ENCODE measurements at regions not wholly inside any gene's neighbourhood (a gene's known extent, or its start where the extent isn't known, plus 50 kb on each side); places are given as distances from the start of the nearest gene placed in this dataset.

DNA sequence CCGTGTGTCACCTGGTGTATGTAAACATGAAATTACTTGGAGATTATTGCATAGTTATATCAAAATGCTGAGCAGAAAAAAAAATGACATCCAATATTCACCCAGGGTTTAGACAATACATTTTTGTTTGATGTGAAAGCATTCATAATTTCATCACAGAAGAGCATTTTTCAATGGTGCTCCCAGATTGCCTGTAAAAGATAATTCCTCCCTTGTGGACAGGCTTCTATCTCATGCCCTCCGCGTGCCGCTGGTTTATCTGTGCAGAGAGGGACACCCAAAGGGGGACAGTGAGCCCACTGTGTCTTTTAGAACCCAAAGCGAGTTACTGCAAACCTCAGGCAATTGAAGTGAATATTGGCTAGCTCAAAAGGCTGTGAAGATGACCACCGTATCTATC is 126.2 kb upstream of the KLF6 start:
- intact Hi-C loops (cut with DNase I) = loop anchor here in 5 of 10 donors (5.0 to 10.0 kb wide), 7 partner anchors 99 to 174 kb away; partner anchors contain the start of gene KLF6 (in 2 of the 5)
- H3K9me3 ChIP-seq = peaks cover 0 to under 1% (median 0%) of the 10 kb centered on the region in 11 donors
- H3K4me3 ChIP-seq = peak overlapping the region in 4 of 10 donors; percentile 48 to 57 (median 50)
- ATAC-seq (no peak), DNase-seq (no peak)
- no peaks in the 10 kb centered on the region for H3K27me3 ChIP-seq
- 41 to 60% methylated on average over 6 of the region's 6 CpGs for WGBS, 2 donors
- H3K27ac ChIP-seq = peak overlapping the region in 8 of 10 donors; percentile 46 to 90 (median 86)
- TF ChIP-seq, protein P1, sequence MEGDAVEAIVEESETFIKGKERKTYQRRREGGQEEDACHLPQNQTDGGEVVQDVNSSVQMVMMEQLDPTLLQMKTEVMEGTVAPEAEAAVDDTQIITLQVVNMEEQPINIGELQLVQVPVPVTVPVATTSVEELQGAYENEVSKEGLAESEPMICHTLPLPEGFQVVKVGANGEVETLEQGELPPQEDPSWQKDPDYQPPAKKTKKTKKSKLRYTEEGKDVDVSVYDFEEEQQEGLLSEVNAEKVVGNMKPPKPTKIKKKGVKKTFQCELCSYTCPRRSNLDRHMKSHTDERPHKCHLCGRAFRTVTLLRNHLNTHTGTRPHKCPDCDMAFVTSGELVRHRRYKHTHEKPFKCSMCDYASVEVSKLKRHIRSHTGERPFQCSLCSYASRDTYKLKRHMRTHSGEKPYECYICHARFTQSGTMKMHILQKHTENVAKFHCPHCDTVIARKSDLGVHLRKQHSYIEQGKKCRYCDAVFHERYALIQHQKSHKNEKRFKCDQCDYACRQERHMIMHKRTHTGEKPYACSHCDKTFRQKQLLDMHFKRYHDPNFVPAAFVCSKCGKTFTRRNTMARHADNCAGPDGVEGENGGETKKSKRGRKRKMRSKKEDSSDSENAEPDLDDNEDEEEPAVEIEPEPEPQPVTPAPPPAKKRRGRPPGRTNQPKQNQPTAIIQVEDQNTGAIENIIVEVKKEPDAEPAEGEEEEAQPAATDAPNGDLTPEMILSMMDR (IDR thresholded peaks at IDR 0.05) = no peak
- H3K4me1 ChIP-seq = peaks cover 0 to 13% (median 7%) of the 10 kb centered on the region in 9 donors
- H3K36me3 ChIP-seq = no peaks in the 10 kb centered on the region

DNA sequence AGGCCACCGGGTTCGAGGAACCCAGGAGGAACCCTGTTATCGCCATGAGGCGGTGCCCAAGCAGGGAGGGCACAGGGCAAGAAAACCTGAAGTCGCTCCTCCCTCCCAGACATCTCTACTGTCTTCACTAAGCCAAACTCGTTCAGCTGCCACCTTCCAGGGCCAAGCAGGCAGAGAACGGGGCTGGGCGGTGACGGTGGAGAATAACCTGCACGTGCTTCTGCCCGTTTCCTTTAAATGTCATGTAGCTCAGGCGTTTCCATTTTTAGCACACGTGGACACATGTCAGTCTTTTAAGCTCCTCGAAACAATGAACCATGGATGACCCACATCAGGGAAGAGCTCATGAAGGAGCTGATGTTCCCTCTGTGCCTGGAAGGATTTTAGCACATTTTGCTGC is 124.3 kb upstream of the KLF6 start:
- Histone ChIP-seq H3K9me3 (peaks cover 0 to 7% (median 0%) of the 10 kb centered on the region in 11 donors), H3K4me1 (peaks cover 0 to 13% (median 5%) of the 10 kb centered on the region in 9 donors), H3K4me3 (no peak overlapping the region), H3K27me3 (no peaks in the 10 kb centered on the region), H3K36me3 (no peaks in the 10 kb centered on the region), H3K27ac (no peak overlapping the region)
- ATAC-seq (peak in 1 of 8 donors; percentile 28), DNase-seq (no peak)
- WGBS, 2 donors = 62 to 74% methylated on average over 14 of the region's 14 CpGs
- TF ChIP-seq, protein P1 (IDR thresholded peaks at IDR 0.05) = no peak
- intact Hi-C loops (cut with DNase I) = loop anchor here in 2 of 10 donors (10.0 kb wide), 2 partner anchors 405 to 755 kb away; no protein-coding TSS in a partner anchor

DNA sequence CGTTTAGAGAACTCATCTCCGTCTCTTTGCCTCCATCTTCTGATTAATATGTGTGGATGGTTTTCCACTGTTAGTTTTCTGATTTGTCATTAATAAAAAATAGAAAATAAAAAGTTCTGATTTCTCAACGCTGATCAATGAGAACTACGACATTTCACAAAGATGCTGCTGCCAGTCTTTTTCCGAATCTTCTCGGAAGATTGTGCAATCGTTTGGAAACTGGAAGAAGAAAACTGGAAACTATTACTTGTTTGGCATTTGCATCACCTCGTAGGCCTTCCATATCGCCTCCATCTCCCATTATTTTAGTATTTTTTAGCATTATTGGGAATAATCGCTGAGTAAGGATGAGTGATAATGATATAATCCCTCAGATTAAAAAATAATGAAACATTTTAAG is 123.2 kb upstream of the KLF6 start:
- ATAC-seq (no peak), DNase-seq (no peak)
- no peaks in the 10 kb centered on the region for H3K36me3 ChIP-seq
- H3K27ac ChIP-seq = no peak overlapping the region
- no peak overlapping the region for H3K4me3 ChIP-seq
- peaks cover 0 to 14% (median 6%) of the 10 kb centered on the region in 9 donors for H3K4me1 ChIP-seq
- peaks cover 0 to 7% (median 0%) of the 10 kb centered on the region in 11 donors for H3K9me3 ChIP-seq
- no peaks in the 10 kb centered on the region for H3K27me3 ChIP-seq
- intact Hi-C loops (cut with DNase I) = loop anchor here in 2 of 10 donors (10.0 kb wide), 2 partner anchors 403 to 757 kb away; no protein-coding TSS in a partner anchor
- WGBS, 2 donors = 88 to 92% methylated on average over 10 of the region's 10 CpGs
- TF ChIP-seq, protein P1 (IDR thresholded peaks at IDR 0.05) = no peak

DNA sequence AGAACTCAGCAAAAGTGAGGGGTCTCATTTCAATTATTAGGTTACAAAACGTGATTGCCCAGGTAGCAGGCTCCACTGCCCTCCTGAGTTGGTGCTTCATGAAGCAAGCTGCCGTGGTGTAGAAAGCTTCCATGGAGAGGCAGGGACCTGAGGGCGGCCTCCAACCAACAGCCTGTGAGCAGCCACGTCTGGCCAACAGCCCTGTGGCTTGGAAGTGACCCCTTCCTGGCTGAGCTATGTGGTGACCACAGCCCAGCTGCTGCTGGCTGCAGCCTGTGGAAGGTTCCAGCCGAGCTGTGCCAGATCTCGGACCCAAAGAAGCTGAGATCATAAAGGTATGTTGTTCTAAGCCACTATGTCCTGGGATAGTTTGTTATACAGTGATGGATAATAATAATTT is 122.5 kb upstream of the KLF6 start:
- H3K27me3 ChIP-seq = no peaks in the 10 kb centered on the region
- intact Hi-C loops (cut with DNase I) = loop anchor here in 2 of 10 donors (10.0 kb wide), 2 partner anchors 403 to 757 kb away; no protein-coding TSS in a partner anchor
- peaks cover 0 to 21% (median 12%) of the 10 kb centered on the region in 9 donors for H3K4me1 ChIP-seq
- H3K36me3 ChIP-seq = no peaks in the 10 kb centered on the region
- peaks cover 0 to 7% (median 0%) of the 10 kb centered on the region in 11 donors for H3K9me3 ChIP-seq
- peak in 7 of 8 donors; percentile 35 to 79 (median 68) for ATAC-seq
- H3K4me3 ChIP-seq = no peak overlapping the region
- DNase-seq = peak; percentile 55 to 59
- peak overlapping the region in 1 of 10 donors; percentile 16 for H3K27ac ChIP-seq
- TF ChIP-seq, protein P1 (IDR thresholded peaks at IDR 0.05) = no peak
- 77 to 84% methylated on average over 6 of the region's 6 CpGs for WGBS, 2 donors
